Activated T-cell treated with anti-CD3 and anti-CD28 coated beads, Interleukin-2, amount 50 U/mL, for 4 hours (primary cell): ENCODE measurements at regions not wholly inside any gene's neighbourhood (a gene's known extent, or its start where the extent isn't known, plus 50 kb on each side); places are given as distances from the start of the nearest gene placed in this dataset.

Experiments used
- ATAC-seq, 2 donors: fragments of 200-7000 bp; cut with Tn5 transposase; one replicate each; pipeline ENCODE4 v1.10.0; 2021
- DNase-seq: peaks from one replicate; pipeline ENCODE4 v3.0.0-alpha.2; 2020
- H3K27me3 Mint-ChIP-seq: one replicate; pipeline ENCODE4 v1.8.0; 2021; ENCODE audit warnings: low read depth, mixed read lengths
- H3K36me3 Mint-ChIP-seq: one replicate; pipeline ENCODE4 v1.8.0; 2022; ENCODE audit warnings: mixed read lengths; ENCODE audit not compliant: insufficient read depth
- H3K4me1 Mint-ChIP-seq: one replicate; pipeline ENCODE4 v1.8.0; 2021; ENCODE audit warnings: low read depth, mixed read lengths
- H3K4me3 Mint-ChIP-seq: one replicate; pipeline ENCODE4 v1.8.0; 2021; ENCODE audit warnings: mild to moderate bottlenecking, moderate library complexity, mixed read lengths
- H3K9me3 Mint-ChIP-seq: one replicate; pipeline ENCODE4 v1.8.0; 2021; ENCODE audit warnings: mixed read lengths

DNA sequence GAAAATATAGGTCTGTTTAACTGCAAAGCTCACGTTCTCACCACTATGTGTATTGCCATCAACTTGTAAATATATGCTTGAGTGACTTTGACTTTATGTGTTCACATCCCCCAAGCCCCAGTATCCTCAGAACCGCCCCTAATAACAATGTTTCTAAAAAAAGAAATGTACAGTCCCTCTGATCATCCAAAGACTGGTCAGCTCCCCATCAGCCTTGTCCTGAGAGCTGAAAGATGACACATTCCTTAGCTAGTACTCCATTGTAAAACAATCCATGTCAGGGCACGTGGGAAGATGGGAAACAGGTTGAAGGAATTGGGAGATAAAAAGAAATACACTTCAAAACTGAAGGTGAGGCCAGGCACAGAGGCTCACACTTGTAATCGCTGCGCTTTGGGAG, 279.4 kb upstream of the WWC1 start:
- H3K4me3 Mint-ChIP-seq: no peak overlapping the region
- H3K9me3 Mint-ChIP-seq: no peaks in the 10 kb centered on the region
- no peaks in the 10 kb centered on the region for H3K27me3 Mint-ChIP-seq
- no peaks in the 10 kb centered on the region for H3K36me3 Mint-ChIP-seq
- ATAC-seq (no peak), DNase-seq (no peak)
- no peaks in the 10 kb centered on the region for H3K4me1 Mint-ChIP-seq

DNA sequence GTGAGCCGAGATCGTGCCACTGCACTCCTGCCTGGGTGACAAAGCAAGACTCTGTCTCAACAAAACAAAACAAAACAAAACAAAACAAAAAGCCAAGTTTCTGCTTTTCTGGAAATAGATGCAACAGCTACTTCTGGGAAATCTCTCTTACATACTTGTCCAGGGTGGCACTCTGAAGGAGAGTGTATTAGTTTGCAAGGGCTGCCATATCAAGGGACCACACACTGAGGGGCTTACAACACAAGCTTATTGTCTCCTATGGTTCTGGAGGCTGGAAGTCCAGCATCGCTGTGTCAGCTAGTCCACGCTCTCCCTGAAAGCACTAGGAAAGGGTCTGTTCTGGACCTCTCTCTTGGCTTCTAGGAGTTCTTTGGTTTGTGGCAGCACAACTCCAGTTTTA, 277.9 kb upstream of the WWC1 start:
- H3K4me3 Mint-ChIP-seq: no peak overlapping the region
- H3K27me3 Mint-ChIP-seq: no peaks in the 10 kb centered on the region
- ATAC-seq (no peak), DNase-seq (no peak)
- no peaks in the 10 kb centered on the region for H3K36me3 Mint-ChIP-seq
- no peaks in the 10 kb centered on the region for H3K9me3 Mint-ChIP-seq
- H3K4me1 Mint-ChIP-seq: no peaks in the 10 kb centered on the region

DNA sequence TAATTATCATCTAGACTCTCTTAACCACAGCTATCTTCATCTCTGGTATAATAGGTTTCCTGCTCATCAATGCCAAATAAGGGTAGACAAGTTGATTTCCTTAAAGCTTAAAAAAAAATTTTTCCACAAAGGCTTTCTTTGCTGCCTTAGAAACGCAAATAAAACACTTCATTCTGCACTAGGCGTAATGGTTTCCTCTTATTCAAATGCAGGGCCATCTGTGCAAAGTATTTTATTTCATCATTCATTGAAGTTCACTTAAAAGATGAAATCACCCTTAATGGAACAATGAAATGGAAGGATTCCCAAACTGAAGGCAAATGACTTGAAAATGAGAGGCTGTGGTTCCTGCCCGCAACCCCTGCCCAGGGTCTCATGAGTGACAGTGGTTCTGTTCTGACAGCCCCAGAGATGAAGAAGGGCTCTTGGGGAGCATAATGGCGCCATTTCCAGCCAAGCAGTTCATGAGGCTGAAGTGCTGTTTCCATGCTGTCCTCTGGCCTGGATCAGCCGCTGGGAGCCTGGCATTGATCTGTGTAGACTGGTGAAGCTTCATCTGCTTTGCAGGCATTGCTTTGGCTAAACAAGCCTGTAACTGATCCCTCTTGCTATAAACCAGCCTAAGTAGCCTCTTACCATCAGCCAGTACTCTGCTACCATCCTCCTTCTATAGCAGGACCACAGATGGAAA, 276.9 kb upstream of the WWC1 start:
- Mint-ChIP-seq H3K9me3 (no peaks in the 10 kb centered on the region), H3K4me3 (no peak overlapping the region), H3K27me3 (no peaks in the 10 kb centered on the region), H3K4me1 (no peaks in the 10 kb centered on the region), H3K36me3 (no peaks in the 10 kb centered on the region)
- ATAC-seq: no peak
- DNase-seq: no peak

DNA sequence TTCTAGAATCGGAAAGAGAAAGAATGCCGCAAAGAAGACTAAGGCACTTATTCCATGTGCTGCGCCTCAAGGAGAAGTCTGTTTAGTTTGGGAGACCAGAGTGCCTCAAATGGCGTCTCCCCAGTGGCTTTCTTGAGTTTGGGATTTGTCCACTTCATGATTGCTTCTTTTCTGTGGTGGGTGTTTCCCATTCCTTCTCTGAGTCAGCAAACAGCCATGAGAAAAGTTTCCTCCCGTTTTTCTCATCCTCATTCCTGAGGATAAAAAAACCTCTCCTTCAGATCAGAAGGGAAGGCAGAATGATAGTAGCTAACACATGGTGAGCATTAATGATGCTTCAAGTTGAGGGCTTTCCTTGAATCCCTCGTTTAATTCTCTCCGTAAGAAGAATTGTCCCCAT, 275.9 kb upstream of the WWC1 start:
- Mint-ChIP-seq H3K4me3 (no peak overlapping the region), H3K4me1 (no peaks in the 10 kb centered on the region), H3K27me3 (no peaks in the 10 kb centered on the region), H3K9me3 (no peaks in the 10 kb centered on the region), H3K36me3 (no peaks in the 10 kb centered on the region)
- DNase-seq (no peak), ATAC-seq (no peak)

DNA sequence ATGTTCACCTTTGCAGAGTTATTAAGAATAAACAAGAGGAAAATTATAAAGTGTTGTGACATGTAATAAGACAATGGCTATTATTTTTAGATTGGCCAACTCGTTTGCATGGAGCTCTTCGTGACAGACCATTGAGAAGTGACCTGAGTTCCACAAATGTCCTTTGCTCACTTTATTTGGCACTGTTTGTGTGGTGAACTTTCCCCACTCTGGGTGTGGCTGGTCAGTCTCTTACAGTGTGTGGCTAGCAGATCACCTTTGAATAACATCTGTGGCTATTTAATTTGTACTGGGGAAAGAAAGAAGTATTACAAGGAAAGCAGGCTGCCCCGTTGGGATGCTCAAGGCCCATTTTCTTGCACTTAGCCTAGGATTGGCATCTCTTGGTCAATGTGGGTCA, 274.1 kb upstream of the WWC1 start:
- Mint-ChIP-seq H3K9me3 (no peaks in the 10 kb centered on the region), H3K27me3 (peaks cover under 1% of the 10 kb centered on the region), H3K36me3 (no peaks in the 10 kb centered on the region), H3K4me3 (no peak overlapping the region), H3K4me1 (no peaks in the 10 kb centered on the region)
- ATAC-seq: no peak
- no peak for DNase-seq

DNA sequence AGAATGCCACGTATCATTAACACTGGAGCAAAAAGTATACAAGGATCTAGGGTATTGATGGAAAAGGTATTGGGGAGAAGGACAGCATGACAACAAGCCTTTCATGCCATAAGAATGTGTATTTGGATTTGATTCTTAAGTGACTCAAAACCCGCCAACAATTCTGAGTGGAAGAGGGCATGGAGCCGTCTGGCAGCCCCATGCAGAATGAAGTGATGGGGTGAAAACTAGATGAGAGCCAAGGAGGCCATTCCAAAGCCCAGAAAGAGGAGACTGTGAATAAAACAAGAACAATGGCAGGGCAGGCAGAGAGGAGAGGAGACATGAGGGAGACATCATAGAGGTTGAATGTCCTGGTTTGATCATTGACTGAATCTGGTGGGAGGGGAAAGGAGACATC, 272.3 kb upstream of the WWC1 start:
- no peak for ATAC-seq
- no peaks in the 10 kb centered on the region for H3K9me3 Mint-ChIP-seq
- no peak overlapping the region for H3K4me3 Mint-ChIP-seq

DNA sequence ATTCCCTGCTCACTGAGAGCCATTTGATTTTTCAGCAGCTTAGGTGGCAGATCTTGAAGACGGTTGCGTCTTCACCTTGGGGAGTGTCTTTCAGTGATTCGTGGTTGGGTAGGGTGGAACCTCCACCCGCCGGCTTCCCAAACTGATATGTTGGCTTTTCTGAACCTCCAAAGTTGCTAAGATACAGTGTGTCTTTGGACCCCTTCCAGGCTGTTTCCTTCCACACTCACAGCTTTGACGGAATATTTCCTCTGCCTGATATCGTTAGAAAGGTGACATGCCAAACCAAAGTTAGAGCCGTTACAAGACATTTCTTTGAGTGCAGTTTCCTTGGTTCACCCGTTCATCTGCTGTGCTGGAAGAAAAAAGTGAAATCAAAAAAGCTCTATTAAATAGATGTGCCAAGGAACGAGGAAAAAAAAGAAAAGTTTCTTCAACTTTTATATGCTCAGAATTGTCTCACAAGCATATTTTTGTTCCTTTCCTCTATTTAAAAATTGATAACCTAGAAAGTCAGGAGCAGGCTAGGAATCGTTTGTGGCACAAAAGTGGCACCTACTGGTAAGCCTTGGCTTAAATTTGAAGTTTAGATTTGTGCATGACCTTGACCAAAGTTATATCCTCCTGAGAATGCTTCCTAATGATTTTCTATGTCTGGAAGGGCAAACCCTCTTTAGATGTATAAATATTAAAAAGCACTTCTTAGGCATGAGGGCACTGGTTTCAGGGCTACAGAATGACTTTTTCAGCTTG, 270.7 kb upstream of the WWC1 start:
- H3K4me1 Mint-ChIP-seq: no peaks in the 10 kb centered on the region
- ATAC-seq: no peak
- peaks cover 2% of the 10 kb centered on the region for H3K27me3 Mint-ChIP-seq
- H3K9me3 Mint-ChIP-seq: no peaks in the 10 kb centered on the region
- no peak for DNase-seq
- no peaks in the 10 kb centered on the region for H3K36me3 Mint-ChIP-seq
- H3K4me3 Mint-ChIP-seq: no peak overlapping the region

More for the DNA sequence above, 272.3 kb upstream of the WWC1 start:
- DNase-seq: no peak
- Mint-ChIP-seq H3K36me3 (no peaks in the 10 kb centered on the region), H3K4me1 (no peaks in the 10 kb centered on the region), H3K27me3 (peaks cover 2% of the 10 kb centered on the region)

DNA sequence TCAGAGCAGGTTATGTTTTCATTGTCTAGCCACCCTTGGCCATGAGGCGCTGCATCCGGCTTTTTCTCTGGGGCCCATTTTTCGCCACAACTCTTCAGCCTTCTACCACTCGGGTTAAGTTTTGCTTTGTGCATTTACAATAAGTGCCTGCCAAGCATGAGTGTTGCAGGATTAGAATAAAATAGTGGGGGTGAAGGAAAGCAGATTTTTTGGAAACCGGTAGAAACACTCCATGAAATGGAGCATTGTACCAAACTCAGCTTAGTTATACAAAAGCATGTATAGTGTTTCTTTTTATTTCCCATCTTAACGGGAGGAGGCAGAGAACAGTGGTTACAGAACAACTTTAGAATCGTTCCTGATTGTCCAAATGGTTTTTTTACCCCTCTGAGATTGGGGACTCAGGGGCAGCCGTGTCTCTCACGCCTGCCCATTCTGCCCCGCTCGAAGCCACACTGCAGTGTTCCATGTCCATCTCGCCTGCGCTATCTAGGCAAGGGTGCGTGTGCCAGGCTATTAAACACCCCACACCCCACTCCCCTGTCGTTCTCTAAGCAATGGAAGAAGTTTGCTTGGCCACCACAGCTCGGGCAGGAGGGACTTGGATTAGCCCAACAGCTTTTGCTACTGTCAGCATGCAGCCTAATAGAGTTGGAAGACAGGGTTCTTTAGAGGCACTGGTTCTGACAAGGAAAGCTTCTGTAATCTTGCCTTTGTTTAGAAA, 268.8 kb upstream of the WWC1 start:
- DNase-seq (no peak), ATAC-seq (no peak)
- H3K4me1 Mint-ChIP-seq: no peaks in the 10 kb centered on the region
- no peak overlapping the region for H3K4me3 Mint-ChIP-seq
- no peaks in the 10 kb centered on the region for H3K9me3 Mint-ChIP-seq
- peaks cover 2% of the 10 kb centered on the region for H3K27me3 Mint-ChIP-seq
- H3K36me3 Mint-ChIP-seq: no peaks in the 10 kb centered on the region

DNA sequence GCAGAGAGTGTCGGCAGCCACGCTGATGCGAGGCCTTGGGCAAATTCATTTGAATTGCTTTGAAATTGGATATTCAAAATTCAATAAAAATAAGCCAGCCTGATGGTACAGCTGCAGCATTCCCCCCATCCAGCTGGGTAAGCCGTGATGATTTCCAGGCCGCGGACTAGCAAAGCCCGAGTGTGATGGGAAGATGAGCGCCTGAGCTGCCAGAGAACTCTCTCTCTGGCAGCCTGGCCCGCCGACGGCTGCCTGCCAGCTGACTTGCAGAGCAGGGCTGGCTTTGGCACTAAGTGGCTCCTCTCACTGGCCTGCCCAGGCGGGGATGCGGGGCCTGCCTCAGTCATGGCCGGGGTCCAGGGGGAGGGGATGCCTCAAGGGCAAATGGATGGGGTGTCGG, 268.3 kb upstream of the WWC1 start:
- ATAC-seq (no peak), DNase-seq (no peak)
- H3K36me3 Mint-ChIP-seq: no peaks in the 10 kb centered on the region
- peaks cover 2% of the 10 kb centered on the region for H3K27me3 Mint-ChIP-seq
- H3K4me3 Mint-ChIP-seq: no peak overlapping the region
- H3K4me1 Mint-ChIP-seq: no peaks in the 10 kb centered on the region
- H3K9me3 Mint-ChIP-seq: no peaks in the 10 kb centered on the region

DNA sequence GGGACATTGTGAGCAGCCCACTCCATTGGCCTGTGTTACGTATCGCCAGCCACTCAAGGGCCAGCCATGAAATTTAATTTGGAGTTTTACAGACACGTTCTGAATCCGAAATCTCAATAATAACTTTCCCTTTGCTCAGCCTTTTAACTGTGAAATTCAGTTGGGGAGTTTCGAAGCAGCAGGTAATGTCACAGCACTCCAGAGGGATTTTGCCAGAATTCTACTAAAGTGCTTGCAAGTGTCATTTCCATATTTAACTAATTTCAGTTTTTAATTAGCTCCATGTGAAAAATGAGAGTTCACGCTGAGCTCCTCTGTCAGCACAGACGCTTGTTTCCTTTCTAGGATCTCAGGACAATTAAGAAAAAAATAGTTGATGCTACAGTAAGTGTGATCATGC, 267.1 kb upstream of the WWC1 start:
- Mint-ChIP-seq H3K4me3 (no peak overlapping the region), H3K4me1 (no peaks in the 10 kb centered on the region), H3K27me3 (peaks cover 2% of the 10 kb centered on the region), H3K9me3 (no peaks in the 10 kb centered on the region), H3K36me3 (no peaks in the 10 kb centered on the region)
- no peak for DNase-seq
- ATAC-seq: no peak

DNA sequence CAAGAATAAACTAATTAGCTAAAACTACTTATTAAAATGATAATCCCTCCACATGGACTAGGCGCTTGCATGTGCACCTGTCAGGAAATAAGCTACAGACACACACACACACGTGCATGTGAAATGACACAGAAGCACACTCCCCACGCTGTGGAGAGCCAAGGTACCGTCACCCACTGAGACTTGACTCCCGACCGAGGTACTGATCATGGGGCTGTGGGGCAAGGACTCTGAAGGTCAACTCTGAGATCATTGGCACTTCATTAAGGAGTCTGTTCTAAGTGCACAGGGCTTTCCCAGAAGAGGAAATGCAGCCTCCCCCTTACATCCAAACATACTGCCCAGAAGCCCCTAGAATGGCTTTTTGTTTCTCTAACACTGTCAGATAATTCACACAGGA, 264.4 kb upstream of the WWC1 start:
- no peaks in the 10 kb centered on the region for H3K36me3 Mint-ChIP-seq

DNA sequence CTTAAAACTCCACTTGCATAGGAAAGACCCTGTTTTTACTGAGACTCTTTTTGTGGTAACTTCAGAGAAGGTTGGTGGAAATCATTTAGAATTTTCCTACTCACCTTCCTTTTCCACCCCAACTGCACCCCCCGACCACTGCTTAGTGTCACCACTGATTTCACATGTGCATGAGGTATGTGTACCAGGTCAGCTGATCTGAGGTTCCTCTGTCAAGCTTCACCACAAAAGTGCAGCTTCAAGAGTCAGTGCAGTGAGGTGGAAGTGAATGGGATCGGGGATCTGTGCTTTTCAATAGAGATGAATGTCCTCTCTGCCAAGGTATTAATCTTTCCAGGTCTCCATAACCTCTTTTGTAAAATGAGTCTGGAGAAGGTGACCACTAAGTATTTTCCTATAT, 260.5 kb upstream of the WWC1 start:
- Mint-ChIP-seq H3K4me1 (no peaks in the 10 kb centered on the region), H3K36me3 (no peaks in the 10 kb centered on the region), H3K9me3 (no peaks in the 10 kb centered on the region), H3K4me3 (no peak overlapping the region), H3K27me3 (no peaks in the 10 kb centered on the region)
- ATAC-seq (no peak), DNase-seq (no peak)

More for the DNA sequence above, 264.4 kb upstream of the WWC1 start:
- DNase-seq: no peak
- no peaks in the 10 kb centered on the region for H3K4me1 Mint-ChIP-seq
- no peak for ATAC-seq
- no peak overlapping the region for H3K4me3 Mint-ChIP-seq
- no peaks in the 10 kb centered on the region for H3K9me3 Mint-ChIP-seq
- peaks cover 2% of the 10 kb centered on the region for H3K27me3 Mint-ChIP-seq

DNA sequence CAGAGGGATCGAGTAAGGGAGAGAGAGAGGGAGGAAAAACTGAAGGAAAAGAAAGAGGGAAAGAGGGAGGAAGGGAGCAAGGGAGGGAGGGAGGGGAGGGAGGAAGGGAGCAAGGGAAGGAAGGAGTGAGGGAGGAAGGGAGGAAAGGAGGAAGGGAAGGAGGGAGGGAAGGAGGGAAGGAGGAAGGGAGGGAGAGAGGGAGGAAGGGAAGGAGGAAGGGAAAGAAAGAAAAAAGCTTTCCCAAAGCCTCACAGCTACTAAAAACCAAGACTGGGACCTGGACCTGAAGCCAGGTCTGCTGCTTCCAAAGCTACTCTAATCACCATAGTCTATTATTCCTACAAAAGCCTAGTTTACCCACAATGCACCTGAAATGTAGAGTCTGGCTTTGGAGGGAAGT, 259.8 kb upstream of the WWC1 start:
- ATAC-seq (no peak), DNase-seq (no peak)
- no peaks in the 10 kb centered on the region for H3K4me1 Mint-ChIP-seq
- no peaks in the 10 kb centered on the region for H3K36me3 Mint-ChIP-seq
- H3K4me3 Mint-ChIP-seq: no peak overlapping the region
- no peaks in the 10 kb centered on the region for H3K27me3 Mint-ChIP-seq
- no peaks in the 10 kb centered on the region for H3K9me3 Mint-ChIP-seq

DNA sequence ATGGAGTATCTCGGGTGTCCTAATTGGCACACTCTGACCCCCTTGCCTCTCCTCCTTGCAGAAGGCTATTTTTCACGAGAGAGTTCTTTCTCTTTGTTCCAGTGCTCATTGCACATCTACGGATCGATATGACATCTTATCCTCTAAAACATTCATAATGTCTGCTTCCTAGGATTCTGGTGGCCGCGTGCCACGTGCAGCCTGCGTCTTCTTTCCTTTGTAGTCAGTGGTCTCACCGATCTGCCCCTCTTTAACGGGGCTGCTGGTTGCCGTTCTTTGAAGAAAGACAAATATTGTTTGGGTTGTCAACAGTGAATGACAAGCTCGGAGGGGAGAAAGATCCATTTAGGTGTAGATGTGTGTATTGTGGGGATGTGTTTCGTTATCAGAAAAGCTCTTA, 252.4 kb upstream of the WWC1 start:
- ATAC-seq (no peak), DNase-seq (no peak)
- no peaks in the 10 kb centered on the region for H3K4me1 Mint-ChIP-seq
- no peak overlapping the region for H3K4me3 Mint-ChIP-seq
- H3K27me3 Mint-ChIP-seq: no peaks in the 10 kb centered on the region
- H3K9me3 Mint-ChIP-seq: no peaks in the 10 kb centered on the region
- H3K36me3 Mint-ChIP-seq: no peaks in the 10 kb centered on the region
